Pancreas (tissue), 10 donors: ENCODE measurements at regions not wholly inside any gene's neighbourhood (a gene's known extent, or its start where the extent isn't known, plus 50 kb on each side); places are given as distances from the start of the nearest gene placed in this dataset.

Experiments used
- ATAC-seq, 4 donors: fragments of 200-7000 bp; cut with Tn5 transposase; one replicate each; pipeline versions ENCODE4 v1.8.0 to v1.9.1; 2020; ENCODE audit warnings: mild to moderate bottlenecking in 4 of 4, moderate library complexity in 4 of 4
- DNase-seq, 6 donors: peaks; one replicate each; pipeline ENCODE4 v3.0.0-alpha.2; 2020
- FAIRE-seq: peaks from 2 replicates; lab custom pipeline; 2012; peaks lifted over from hg19 to GRCh38; lab: Jason Lieb, UNC
- H3K27ac ChIP-seq, 4 donors: fragments of 200-600 bp; sonication (generic); 1 replicate in 3 of 4; 2 replicates in 1 of 4; pipeline versions ENCODE4 v1.5.0 to v1.8.0; 2020
- H3K27me3 ChIP-seq, 4 donors: fragments of 200-600 bp; one replicate each; pipeline ENCODE4 v1.8.0; 2021
- H3K36me3 ChIP-seq, 3 donors: fragments of 200-600 bp; sonication (generic) in 1 of 3; one replicate each; pipeline versions ENCODE4 v1.5.0 to v1.8.0; 2020 to 2021
- H3K4me1 ChIP-seq, 3 donors: fragments of 200-600 bp; one replicate each; pipeline ENCODE4 v1.8.0; 2021
- H3K4me3 ChIP-seq, 4 donors: fragments of 200-600 bp; sonication (generic) in 2 of 4; one replicate each; pipeline versions ENCODE4 v1.5.0 to v1.8.0; 2020 to 2021
- H3K9me3 ChIP-seq, 4 donors: fragments of 200-600 bp; one replicate each; pipeline ENCODE4 v1.8.0; 2021
- CTCF ChIP-seq, 4 donors: fragments of 200-600 bp; sonication (generic) in 3 of 4; IDR thresholded peaks; one replicate each; pipeline versions ENCODE4 v1.5.0 to v1.8.0; 2021; ENCODE audit warnings: antibody characterized with exemption in 4 of 4
- WGBS, 2 donors: extraction: QIAGEN DNeasy Blood & Tissue Kit; methylation state at CpG; one replicate each; pipeline ENCODE4 v1.1.7; 2013; 5-methylcytosine and 5-hydroxymethylcytosine counted together
- intact Hi-C, 3 donors: fragments of 100-400 bp; cut with DNase I; formaldehyde crosslinking; loops; one replicate each; pipeline versions ENCODE4 v1.11.1 to v1.14.2; 2022
- donor health status: healthy with polysubstance abuse.
- donor health status: DM: no; HTN: no; CAD: no; lungs with moderate emphysema.
- donor health status: DM: no; HTN: no; CAD: no.
- donor health status: control.
- donor health status: control.
- donor health status: Bipolar disorder and iron deficiency.
- donor health status: DM: yes; HTN: yes; CAD: no.
- donor health status: DM: no; HTN: no; CAD: no.
- donor health status: DM: no; HTN: no; CAD: no.
- donor health status: DM: yes; HTN: yes; CAD: no.

GRCh38 chr10:45075826-45076380 lies 75.2 kb downstream of the ZNF22 start:
- H3K27me3 ChIP-seq: peaks cover 0 to 10% (median 0%) of the 10 kb centered on the region in 4 donors
- intact Hi-C loops: no loop called here
- no peaks in the 10 kb centered on the region for H3K9me3 ChIP-seq
- FAIRE-seq (no peak), DNase-seq (no peak), ATAC-seq (no peak)
- no peaks in the 10 kb centered on the region for H3K4me1 ChIP-seq
- TF ChIP-seq CTCF (IDR thresholded peaks at IDR 0.05): no peak
- H3K36me3 ChIP-seq: no peaks in the 10 kb centered on the region
- WGBS, 2 donors: 52 to 53% methylated on average over 6 of the region's 6 CpGs
- H3K27ac ChIP-seq: no peak overlapping the region
- no peak overlapping the region for H3K4me3 ChIP-seq

- WGBS, 2 donors: 27 to 30% methylated on average over 6 of the region's 6 CpGs
- Histone ChIP-seq H3K4me3 (no peak overlapping the region), H3K4me1 (no peaks in the 10 kb centered on the region), H3K27ac (no peak overlapping the region), H3K36me3 (no peaks in the 10 kb centered on the region), H3K9me3 (no peaks in the 10 kb centered on the region), H3K27me3 (peaks cover 0 to 10% (median 0%) of the 10 kb centered on the region in 4 donors)
- DNase-seq: no peak
- TF ChIP-seq CTCF (IDR thresholded peaks at IDR 0.05): no peak
- intact Hi-C loops: no loop called here
- no peak for ATAC-seq
- no peak for FAIRE-seq
These were observed 76.2 kb downstream of the ZNF22 start for GRCh38 chr10:45076891-45077290.

- no peak for TF ChIP-seq CTCF (IDR thresholded peaks at IDR 0.05)
- intact Hi-C loops: no loop called here
- FAIRE-seq: no peak
- Histone ChIP-seq H3K27ac (no peak overlapping the region), H3K9me3 (no peaks in the 10 kb centered on the region), H3K4me3 (no peak overlapping the region), H3K36me3 (no peaks in the 10 kb centered on the region), H3K4me1 (no peaks in the 10 kb centered on the region), H3K27me3 (peaks cover 0 to 10% (median 0%) of the 10 kb centered on the region in 4 donors)
- WGBS, 2 donors: 82 to 90% methylated on average over 3 of the region's 3 CpGs
- no peak for ATAC-seq
- no peak for DNase-seq
These were observed 79.6 kb downstream of the ZNF22 start for GRCh38 chr10:45080331-45080730.

- intact Hi-C loops: no loop called here
- 82 to 86% methylated on average over 1 of the region's 1 CpG for WGBS, 2 donors
- H3K27me3 ChIP-seq: peaks cover 0 to 10% (median 0%) of the 10 kb centered on the region in 4 donors
- H3K27ac ChIP-seq: no peak overlapping the region
- no peak for TF ChIP-seq CTCF (IDR thresholded peaks at IDR 0.05)
- H3K4me3 ChIP-seq: no peak overlapping the region
- DNase-seq (no peak), FAIRE-seq (no peak), ATAC-seq (no peak)
- no peaks in the 10 kb centered on the region for H3K36me3 ChIP-seq
- no peaks in the 10 kb centered on the region for H3K4me1 ChIP-seq
- H3K9me3 ChIP-seq: no peaks in the 10 kb centered on the region
These were observed 81.5 kb downstream of the ZNF22 start for GRCh38 chr10:45082176-45082575.

- DNase-seq: no peak
- ATAC-seq: no peak
- 74 to 77% methylated on average over 5 of the region's 5 CpGs for WGBS, 2 donors
- no peaks in the 10 kb centered on the region for H3K4me1 ChIP-seq
- H3K36me3 ChIP-seq: no peaks in the 10 kb centered on the region
- no peaks in the 10 kb centered on the region for H3K27me3 ChIP-seq
- no peak for TF ChIP-seq CTCF (IDR thresholded peaks at IDR 0.05)
- no peak overlapping the region for H3K27ac ChIP-seq
- intact Hi-C loops: no loop called here
- FAIRE-seq: no peak
- no peaks in the 10 kb centered on the region for H3K9me3 ChIP-seq
- no peak overlapping the region for H3K4me3 ChIP-seq
These were observed 91.2 kb downstream of the ZNF22 start for GRCh38 chr10:45091968-45092367.
